AG10803 (cell line): ENCODE measurements at regions not wholly inside any gene's neighbourhood (a gene's known extent, or its start where the extent isn't known, plus 50 kb on each side); places are given as distances from the start of the nearest gene placed in this dataset.

ENCODE experiments used
- DNase-seq: peaks from one replicate; pipeline ENCODE4 v3.0.0; 2010; ENCODE audit warnings: low read depth
- H3K4me3 ChIP-seq: 2 replicates; pipeline ENCODE4 v1.5.1; 2011; ENCODE audit warnings: mild to moderate bottlenecking, low read length, control low read depth
- CTCF ChIP-seq: conservative IDR thresholded peaks from 2 replicates; pipeline ENCODE4 v1.5.1; 2011; ENCODE audit warnings: mild to moderate bottlenecking, low read length, control low read depth, inconsistent platforms

DNA sequence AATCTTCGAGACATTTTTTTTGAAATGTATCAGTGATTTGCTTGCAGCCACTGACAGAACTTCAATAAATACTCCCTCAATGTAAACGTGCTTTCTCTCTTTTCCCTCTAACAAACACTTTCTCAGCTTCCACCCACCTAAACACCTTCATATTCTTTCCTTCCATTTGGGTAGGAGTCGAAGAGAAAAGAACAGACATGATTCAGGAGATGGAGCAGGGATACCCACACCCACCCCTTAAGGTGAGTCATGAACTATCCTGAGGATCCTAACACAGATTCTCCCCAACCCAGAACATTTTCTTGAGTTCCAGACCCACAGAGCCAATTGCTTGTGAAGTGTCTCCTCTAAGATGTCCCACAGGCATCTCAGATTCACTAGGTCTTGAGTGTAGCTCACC is 488.8 kb downstream of the CDK5RAP2 start:
- no peak overlapping the region for H3K4me3 ChIP-seq
- no peak for TF ChIP-seq CTCF
- DNase-seq: no peak

GRCh38 chr9:120080849-120081248 is 499.1 kb downstream of the CDK5RAP2 start:
- no peak overlapping the region for H3K4me3 ChIP-seq
- DNase-seq: no peak
- TF ChIP-seq CTCF: no peak

- H3K4me3 ChIP-seq: no peak overlapping the region
- no peak for DNase-seq
- TF ChIP-seq CTCF: no peak
These were observed 501.9 kb downstream of the CDK5RAP2 start for GRCh38 chr9:120078112-120078511.

GRCh38 chr9:120071760-120072159 is 508.2 kb downstream of the CDK5RAP2 start:
- no peak for DNase-seq
- no peak for TF ChIP-seq CTCF
- H3K4me3 ChIP-seq: no peak overlapping the region

GRCh38 chr9:120066315-120066714 is 513.7 kb downstream of the CDK5RAP2 start:
- no peak for TF ChIP-seq CTCF
- no peak overlapping the region for H3K4me3 ChIP-seq

DNA sequence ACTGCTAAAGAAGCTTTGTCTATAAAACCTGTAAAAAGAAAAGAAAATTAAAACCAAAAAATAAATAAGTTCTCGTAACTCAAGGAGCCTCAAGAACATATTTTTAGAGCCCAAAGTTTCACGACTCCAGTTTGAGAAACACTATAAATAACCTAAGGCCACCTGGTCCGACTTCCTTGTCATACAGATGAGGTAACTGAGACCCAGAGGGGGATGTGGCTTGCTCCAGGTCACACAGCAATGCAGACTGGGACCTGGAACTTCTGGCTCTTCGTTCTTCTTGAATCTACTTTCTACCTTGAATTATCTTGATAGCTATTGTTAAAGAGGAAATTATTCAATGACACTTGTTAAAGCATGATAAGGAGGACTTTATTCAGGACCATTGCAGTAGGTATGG is 514.8 kb downstream of the CDK5RAP2 start:
- DNase-seq: no peak
- H3K4me3 ChIP-seq: no peak overlapping the region
- TF ChIP-seq CTCF: no peak

More at GRCh38 chr9:120066315-120066714, 513.7 kb downstream of the CDK5RAP2 start:
- peak; percentile 62 for DNase-seq

GRCh38 chr9:120045011-120045410 is 535.0 kb downstream of the CDK5RAP2 start:
- TF ChIP-seq CTCF: no peak
- H3K4me3 ChIP-seq: no peak overlapping the region
- DNase-seq: no peak
